Astrocyte (in vitro differentiated cells and primary cell): ENCODE measurements at regions not wholly inside any gene's neighbourhood (a gene's known extent, or its start where the extent isn't known, plus 50 kb on each side); places are given as distances from the start of the nearest gene placed in this dataset.

Experiments
- DNase-seq: peaks from one replicate; pipeline ENCODE4 v3.0.0-alpha.2; 2010; ENCODE audit warnings: low read depth
- FAIRE-seq: peaks from 2 replicates; lab custom pipeline; 2011; peaks lifted over from hg19 to GRCh38; lab: Jason Lieb, UNC
- H2AFZ ChIP-seq: 2 replicates; pipeline ENCODE4 v1.6.0; 2012; ENCODE audit warnings: low read depth, low read length, inconsistent platforms
- H3K27ac ChIP-seq: 2 replicates; pipeline ENCODE4 v1.5.1; 2011; ENCODE audit warnings: low read depth, low read length, inconsistent platforms
- H3K27me3 ChIP-seq: 2 replicates; pipeline ENCODE4 v1.6.0; 2011; ENCODE audit warnings: low read length, inconsistent platforms; ENCODE audit not compliant: insufficient read depth
- H3K36me3 ChIP-seq: 2 replicates; pipeline ENCODE4 v1.5.1; 2011; ENCODE audit warnings: low read length, inconsistent platforms; ENCODE audit not compliant: insufficient read depth
- H3K4me1 ChIP-seq: 2 replicates; pipeline ENCODE4 v1.5.1; 2011; ENCODE audit warnings: low read length, inconsistent platforms; ENCODE audit not compliant: insufficient read depth
- H3K4me2 ChIP-seq: 2 replicates; pipeline ENCODE4 v1.6.0; 2012; ENCODE audit warnings: low read length, inconsistent platforms
- H3K4me3 ChIP-seq: 2 replicates; pipeline ENCODE4 v1.5.1; 2011; ENCODE audit warnings: low read depth, mild to moderate bottlenecking, low read length, inconsistent platforms; ENCODE audit not compliant: insufficient read depth
- H3K79me2 ChIP-seq: 2 replicates; pipeline ENCODE4 v1.6.0; 2012; ENCODE audit warnings: mild to moderate bottlenecking, low read length, inconsistent platforms; ENCODE audit not compliant: insufficient read depth
- H3K9ac ChIP-seq: 2 replicates; pipeline ENCODE4 v1.6.0; 2012; ENCODE audit warnings: mild to moderate bottlenecking, low read length, inconsistent platforms
- H3K9me3 ChIP-seq: 2 replicates; pipeline ENCODE4 v1.5.1; 2012; ENCODE audit warnings: low read depth, mild to moderate bottlenecking, low read length, inconsistent platforms; ENCODE audit not compliant: insufficient read depth
- H4K20me1 ChIP-seq: 2 replicates; pipeline ENCODE4 v1.6.0; 2012; ENCODE audit warnings: low read length, inconsistent platforms; ENCODE audit not compliant: insufficient read depth
- H3K27ac Mint-ChIP-seq: one replicate; pipeline ENCODE4 v1.8.0; 2021; ENCODE audit warnings: mild to moderate bottlenecking, mixed read lengths; ENCODE audit not compliant: unreplicated experiment
- H3K27me3 Mint-ChIP-seq: one replicate; pipeline ENCODE4 v1.8.0; 2021; ENCODE audit warnings: low read depth, mixed read lengths; ENCODE audit not compliant: unreplicated experiment
- H3K36me3 Mint-ChIP-seq: one replicate; pipeline ENCODE4 v1.8.0; 2021; ENCODE audit warnings: low read depth, mixed read lengths; ENCODE audit not compliant: unreplicated experiment
- H3K4me1 Mint-ChIP-seq: one replicate; pipeline ENCODE4 v1.8.0; 2021; ENCODE audit warnings: low read depth, mixed read lengths; ENCODE audit not compliant: unreplicated experiment
- H3K4me3 Mint-ChIP-seq: one replicate; pipeline ENCODE4 v1.8.0; 2021; ENCODE audit warnings: mild to moderate bottlenecking, moderate library complexity, mixed read lengths; ENCODE audit not compliant: unreplicated experiment
- H3K9me3 Mint-ChIP-seq: one replicate; pipeline ENCODE4 v1.8.0; 2021; ENCODE audit warnings: mild to moderate bottlenecking, mixed read lengths; ENCODE audit not compliant: unreplicated experiment
- EZH2 ChIP-seq: IDR thresholded peaks from 2 replicates; pipeline ENCODE4 v1.6.1; 2012; ENCODE audit warnings: mild to moderate bottlenecking, low read length, inconsistent platforms; ENCODE audit not compliant: insufficient read depth
- TF ChIP-seq, protein P1 (sequence below): IDR thresholded peaks from 2 replicates; pipeline ENCODE4 v1.5.1; 2011; ENCODE audit warnings: low read depth, mild to moderate bottlenecking, inconsistent platforms, low read length, moderate library complexity; ENCODE audit not compliant: insufficient read depth

DNA sequence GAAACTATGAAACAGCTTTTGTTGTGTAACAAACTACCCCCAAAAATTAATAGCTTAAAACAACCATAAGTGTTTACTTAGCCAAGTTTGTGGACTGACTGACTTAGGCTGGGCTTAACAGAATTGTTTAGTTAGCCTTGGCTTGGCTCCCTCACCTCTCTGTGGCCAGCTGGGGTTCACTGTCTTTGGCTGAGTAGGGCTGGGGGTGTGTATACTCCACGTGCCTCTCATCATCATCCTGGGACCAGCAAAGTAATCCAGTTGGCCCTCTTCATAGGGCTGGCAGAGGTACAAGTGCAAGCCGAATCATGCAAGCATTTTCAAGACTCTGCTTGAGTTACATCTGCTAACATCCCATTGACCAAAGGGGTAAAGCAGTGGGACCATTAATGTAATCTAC lies 252.3 kb downstream of the BRINP2 start:
- H3K27ac ChIP-seq = no peak overlapping the region
- H4K20me1 ChIP-seq = no peaks in the 10 kb centered on the region
- H3K79me2 ChIP-seq = no peaks in the 10 kb centered on the region
- H3K4me3 ChIP-seq = no peak overlapping the region
- no peaks in the 10 kb centered on the region for H3K4me1 ChIP-seq
- Mint-ChIP-seq H3K4me1 (peaks cover 3% of the 10 kb centered on the region), H3K27me3 (peaks cover 1% of the 10 kb centered on the region), H3K4me3 (no peak overlapping the region), H3K27ac (no peak overlapping the region), H3K36me3 (no peaks in the 10 kb centered on the region), H3K9me3 (no peaks in the 10 kb centered on the region)
- H3K27me3 ChIP-seq = peaks cover 3% of the 10 kb centered on the region
- no peak overlapping the region for H3K9ac ChIP-seq
- no peak overlapping the region for H3K4me2 ChIP-seq
- no peak overlapping the region for H2AFZ ChIP-seq
- H3K9me3 ChIP-seq = no peaks in the 10 kb centered on the region
- H3K36me3 ChIP-seq = no peaks in the 10 kb centered on the region
- TF ChIP-seq EZH2 = no peak
- TF ChIP-seq, protein P1, sequence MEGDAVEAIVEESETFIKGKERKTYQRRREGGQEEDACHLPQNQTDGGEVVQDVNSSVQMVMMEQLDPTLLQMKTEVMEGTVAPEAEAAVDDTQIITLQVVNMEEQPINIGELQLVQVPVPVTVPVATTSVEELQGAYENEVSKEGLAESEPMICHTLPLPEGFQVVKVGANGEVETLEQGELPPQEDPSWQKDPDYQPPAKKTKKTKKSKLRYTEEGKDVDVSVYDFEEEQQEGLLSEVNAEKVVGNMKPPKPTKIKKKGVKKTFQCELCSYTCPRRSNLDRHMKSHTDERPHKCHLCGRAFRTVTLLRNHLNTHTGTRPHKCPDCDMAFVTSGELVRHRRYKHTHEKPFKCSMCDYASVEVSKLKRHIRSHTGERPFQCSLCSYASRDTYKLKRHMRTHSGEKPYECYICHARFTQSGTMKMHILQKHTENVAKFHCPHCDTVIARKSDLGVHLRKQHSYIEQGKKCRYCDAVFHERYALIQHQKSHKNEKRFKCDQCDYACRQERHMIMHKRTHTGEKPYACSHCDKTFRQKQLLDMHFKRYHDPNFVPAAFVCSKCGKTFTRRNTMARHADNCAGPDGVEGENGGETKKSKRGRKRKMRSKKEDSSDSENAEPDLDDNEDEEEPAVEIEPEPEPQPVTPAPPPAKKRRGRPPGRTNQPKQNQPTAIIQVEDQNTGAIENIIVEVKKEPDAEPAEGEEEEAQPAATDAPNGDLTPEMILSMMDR = no peak
- FAIRE-seq = no peak
- DNase-seq = no peak

DNA sequence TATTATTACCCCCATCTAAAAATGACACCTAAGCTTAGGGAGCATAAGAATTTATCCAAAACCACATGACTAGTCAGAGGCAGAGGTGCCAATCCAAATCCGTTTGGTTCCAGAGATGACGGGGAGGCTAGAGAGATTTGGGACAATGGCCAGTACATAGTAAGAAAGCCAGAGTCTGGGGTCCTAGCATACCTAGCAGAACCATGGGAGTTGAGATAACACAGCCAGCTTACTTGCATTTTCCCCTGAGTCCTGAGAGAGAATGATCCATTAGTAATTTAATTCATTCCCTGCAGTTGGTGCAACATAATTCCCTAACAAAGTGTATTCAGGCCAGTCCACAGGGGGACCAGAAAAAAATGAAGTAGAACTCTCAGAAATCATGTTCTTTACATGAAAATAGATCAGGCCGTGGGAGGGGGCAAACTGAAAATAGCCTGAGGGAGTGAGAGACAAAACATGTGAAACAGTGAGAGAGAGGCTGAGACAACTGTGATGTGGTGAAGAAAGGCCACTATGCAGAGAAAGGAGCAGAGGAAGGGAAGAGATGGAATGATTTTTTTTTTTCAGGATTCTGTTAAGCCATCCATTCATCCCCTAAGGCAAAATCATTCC lies 243.3 kb downstream of the BRINP2 start:
- Histone ChIP-seq H3K4me3 (no peak overlapping the region), H3K27ac (no peak overlapping the region), H4K20me1 (no peaks in the 10 kb centered on the region), H3K4me1 (no peaks in the 10 kb centered on the region), H3K4me2 (no peak overlapping the region), H3K27me3 (no peaks in the 10 kb centered on the region), H3K79me2 (no peaks in the 10 kb centered on the region), H2AFZ (no peak overlapping the region), H3K9ac (no peak overlapping the region), H3K36me3 (no peaks in the 10 kb centered on the region), H3K9me3 (no peaks in the 10 kb centered on the region)
- no peak overlapping the region for H3K27ac Mint-ChIP-seq
- no peak for DNase-seq
- peaks cover 14% of the 10 kb centered on the region for H3K27me3 Mint-ChIP-seq
- TF ChIP-seq, protein P1 = no peak
- TF ChIP-seq EZH2 = no peak
- peaks cover 2% of the 10 kb centered on the region for H3K9me3 Mint-ChIP-seq
- no peak overlapping the region for H3K4me3 Mint-ChIP-seq
- no peaks in the 10 kb centered on the region for H3K4me1 Mint-ChIP-seq
- no peak for FAIRE-seq
- no peaks in the 10 kb centered on the region for H3K36me3 Mint-ChIP-seq

DNA sequence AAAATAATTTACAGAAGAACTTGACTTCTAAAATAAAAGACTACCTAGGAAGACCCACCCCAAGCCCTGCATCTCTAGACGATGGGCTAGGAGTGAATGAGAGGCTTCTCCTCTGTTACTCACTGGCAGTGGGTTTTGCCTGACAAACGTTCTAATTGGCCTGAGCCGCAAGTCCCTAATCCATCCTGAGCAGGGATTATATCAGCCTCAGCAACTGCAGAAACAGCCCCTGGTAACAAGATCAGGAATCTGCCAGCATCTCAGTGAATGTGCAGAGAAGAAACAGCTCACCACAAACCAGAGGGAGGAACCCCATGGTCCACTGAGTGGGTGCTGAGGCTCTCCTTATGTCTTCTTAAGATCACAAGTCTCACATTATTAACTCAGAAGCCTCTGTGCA lies 240.6 kb downstream of the BRINP2 start:
- TF ChIP-seq, protein P1 = no peak
- no peak for TF ChIP-seq EZH2
- H4K20me1 ChIP-seq = no peaks in the 10 kb centered on the region
- FAIRE-seq = no peak
- no peaks in the 10 kb centered on the region for H3K79me2 ChIP-seq
- H3K9ac ChIP-seq = no peak overlapping the region
- no peak overlapping the region for H3K4me3 ChIP-seq
- Mint-ChIP-seq H3K27me3 (peaks cover 14% of the 10 kb centered on the region), H3K9me3 (peaks cover 2% of the 10 kb centered on the region), H3K4me3 (no peak overlapping the region), H3K27ac (no peak overlapping the region), H3K4me1 (no peaks in the 10 kb centered on the region), H3K36me3 (no peaks in the 10 kb centered on the region)
- H3K27ac ChIP-seq = no peak overlapping the region
- no peaks in the 10 kb centered on the region for H3K9me3 ChIP-seq
- H3K4me1 ChIP-seq = no peaks in the 10 kb centered on the region
- H3K27me3 ChIP-seq = no peaks in the 10 kb centered on the region
- no peak overlapping the region for H2AFZ ChIP-seq
- no peaks in the 10 kb centered on the region for H3K36me3 ChIP-seq
- H3K4me2 ChIP-seq = no peak overlapping the region
- no peak for DNase-seq
